ENCODE measurements at regions not wholly inside any gene's neighbourhood (a gene's known extent, or its start where the extent isn't known, plus 50 kb on each side); places are given as distances from the start of the nearest gene placed in this dataset.

DNA sequence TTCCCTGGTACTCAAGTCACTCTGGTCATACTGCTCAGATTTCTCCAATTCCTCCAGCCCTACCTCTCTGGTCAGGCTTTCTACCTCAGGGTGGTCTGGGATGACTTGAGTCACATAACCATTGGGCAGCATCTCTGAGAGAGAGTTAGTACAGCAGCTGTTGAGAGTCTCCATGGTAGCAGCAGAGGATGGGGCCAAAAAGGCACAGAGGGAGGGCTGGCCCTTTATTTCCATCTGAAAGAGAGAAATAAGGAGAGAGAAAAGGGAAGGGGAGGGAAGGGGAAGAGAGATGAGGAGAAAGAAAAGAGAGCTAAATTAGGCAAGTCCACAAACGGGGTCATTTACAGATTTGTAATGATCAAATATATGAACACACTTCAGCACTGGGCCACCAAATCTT lies 149.1 kb upstream of the ARHGEF9 start:
- TF ChIP-seq EZH2phosphoT487 (IDR thresholded peaks at IDR 0.05; ENCODE audit: unreplicated experiment): no peak
- no peak for TF ChIP-seq POLR2AphosphoS5 (IDR thresholded peaks at IDR 0.05; ENCODE audit: low read depth)
- TF ChIP-seq, protein P1, sequence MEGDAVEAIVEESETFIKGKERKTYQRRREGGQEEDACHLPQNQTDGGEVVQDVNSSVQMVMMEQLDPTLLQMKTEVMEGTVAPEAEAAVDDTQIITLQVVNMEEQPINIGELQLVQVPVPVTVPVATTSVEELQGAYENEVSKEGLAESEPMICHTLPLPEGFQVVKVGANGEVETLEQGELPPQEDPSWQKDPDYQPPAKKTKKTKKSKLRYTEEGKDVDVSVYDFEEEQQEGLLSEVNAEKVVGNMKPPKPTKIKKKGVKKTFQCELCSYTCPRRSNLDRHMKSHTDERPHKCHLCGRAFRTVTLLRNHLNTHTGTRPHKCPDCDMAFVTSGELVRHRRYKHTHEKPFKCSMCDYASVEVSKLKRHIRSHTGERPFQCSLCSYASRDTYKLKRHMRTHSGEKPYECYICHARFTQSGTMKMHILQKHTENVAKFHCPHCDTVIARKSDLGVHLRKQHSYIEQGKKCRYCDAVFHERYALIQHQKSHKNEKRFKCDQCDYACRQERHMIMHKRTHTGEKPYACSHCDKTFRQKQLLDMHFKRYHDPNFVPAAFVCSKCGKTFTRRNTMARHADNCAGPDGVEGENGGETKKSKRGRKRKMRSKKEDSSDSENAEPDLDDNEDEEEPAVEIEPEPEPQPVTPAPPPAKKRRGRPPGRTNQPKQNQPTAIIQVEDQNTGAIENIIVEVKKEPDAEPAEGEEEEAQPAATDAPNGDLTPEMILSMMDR (conservative IDR thresholded peaks at IDR 0.05; ENCODE audit: low read depth in 2 of 2): no peak
- no peak for TF ChIP-seq EZH2 (IDR thresholded peaks at IDR 0.05; ENCODE audit: low read depth, unreplicated experiment)
- no peak for TF ChIP-seq JUNB (IDR thresholded peaks at IDR 0.05; ENCODE audit: unreplicated experiment)
- TF ChIP-seq STAT1 (IDR thresholded peaks at IDR 0.05; ENCODE audit: unreplicated experiment): no peak
- TF ChIP-seq, protein P2, sequence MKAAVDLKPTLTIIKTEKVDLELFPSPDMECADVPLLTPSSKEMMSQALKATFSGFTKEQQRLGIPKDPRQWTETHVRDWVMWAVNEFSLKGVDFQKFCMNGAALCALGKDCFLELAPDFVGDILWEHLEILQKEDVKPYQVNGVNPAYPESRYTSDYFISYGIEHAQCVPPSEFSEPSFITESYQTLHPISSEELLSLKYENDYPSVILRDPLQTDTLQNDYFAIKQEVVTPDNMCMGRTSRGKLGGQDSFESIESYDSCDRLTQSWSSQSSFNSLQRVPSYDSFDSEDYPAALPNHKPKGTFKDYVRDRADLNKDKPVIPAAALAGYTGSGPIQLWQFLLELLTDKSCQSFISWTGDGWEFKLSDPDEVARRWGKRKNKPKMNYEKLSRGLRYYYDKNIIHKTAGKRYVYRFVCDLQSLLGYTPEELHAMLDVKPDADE (IDR thresholded peaks at IDR 0.05): no peak
- TF ChIP-seq CREB1 (CRISPR knock-in tag; IDR thresholded peaks at IDR 0.05; ENCODE audit: low read depth): no peak
- no peak for TF ChIP-seq NANOG (IDR thresholded peaks at IDR 0.05; ENCODE audit: borderline replicate concordance)
- TF ChIP-seq, protein P3, sequence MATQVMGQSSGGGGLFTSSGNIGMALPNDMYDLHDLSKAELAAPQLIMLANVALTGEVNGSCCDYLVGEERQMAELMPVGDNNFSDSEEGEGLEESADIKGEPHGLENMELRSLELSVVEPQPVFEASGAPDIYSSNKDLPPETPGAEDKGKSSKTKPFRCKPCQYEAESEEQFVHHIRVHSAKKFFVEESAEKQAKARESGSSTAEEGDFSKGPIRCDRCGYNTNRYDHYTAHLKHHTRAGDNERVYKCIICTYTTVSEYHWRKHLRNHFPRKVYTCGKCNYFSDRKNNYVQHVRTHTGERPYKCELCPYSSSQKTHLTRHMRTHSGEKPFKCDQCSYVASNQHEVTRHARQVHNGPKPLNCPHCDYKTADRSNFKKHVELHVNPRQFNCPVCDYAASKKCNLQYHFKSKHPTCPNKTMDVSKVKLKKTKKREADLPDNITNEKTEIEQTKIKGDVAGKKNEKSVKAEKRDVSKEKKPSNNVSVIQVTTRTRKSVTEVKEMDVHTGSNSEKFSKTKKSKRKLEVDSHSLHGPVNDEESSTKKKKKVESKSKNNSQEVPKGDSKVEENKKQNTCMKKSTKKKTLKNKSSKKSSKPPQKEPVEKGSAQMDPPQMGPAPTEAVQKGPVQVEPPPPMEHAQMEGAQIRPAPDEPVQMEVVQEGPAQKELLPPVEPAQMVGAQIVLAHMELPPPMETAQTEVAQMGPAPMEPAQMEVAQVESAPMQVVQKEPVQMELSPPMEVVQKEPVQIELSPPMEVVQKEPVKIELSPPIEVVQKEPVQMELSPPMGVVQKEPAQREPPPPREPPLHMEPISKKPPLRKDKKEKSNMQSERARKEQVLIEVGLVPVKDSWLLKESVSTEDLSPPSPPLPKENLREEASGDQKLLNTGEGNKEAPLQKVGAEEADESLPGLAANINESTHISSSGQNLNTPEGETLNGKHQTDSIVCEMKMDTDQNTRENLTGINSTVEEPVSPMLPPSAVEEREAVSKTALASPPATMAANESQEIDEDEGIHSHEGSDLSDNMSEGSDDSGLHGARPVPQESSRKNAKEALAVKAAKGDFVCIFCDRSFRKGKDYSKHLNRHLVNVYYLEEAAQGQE (IDR thresholded peaks at IDR 0.05; ENCODE audit: unreplicated experiment): no peak
- TF ChIP-seq ZNF331 (CRISPR knock-in tag; IDR thresholded peaks at IDR 0.05; ENCODE audit: low read depth): no peak
